Middle frontal gyrus (tissue), 1 donor: ENCODE measurements at regions not wholly inside any gene's neighbourhood (a gene's known extent, or its start where the extent isn't known, plus 50 kb on each side); places are given as distances from the start of the nearest gene placed in this dataset.

ENCODE experiments used
- DNase-seq: peaks from one replicate; pipeline ENCODE4 v3.0.0-alpha.2; 2015; ENCODE audit warnings: low spot score; ENCODE audit errors: extremely low spot score

GRCh38 chr2:207286106-207286505 is 120.4 kb upstream of the KLF7 start:
- DNase-seq, result no peak

GRCh38 chr2:207288628-207289027 is 122.9 kb upstream of the KLF7 start:
- no peak for DNase-seq

- DNase-seq, result no peak
Measured at GRCh38 chr2:207289295-207290018, 123.7 kb upstream of the KLF7 start.

DNA sequence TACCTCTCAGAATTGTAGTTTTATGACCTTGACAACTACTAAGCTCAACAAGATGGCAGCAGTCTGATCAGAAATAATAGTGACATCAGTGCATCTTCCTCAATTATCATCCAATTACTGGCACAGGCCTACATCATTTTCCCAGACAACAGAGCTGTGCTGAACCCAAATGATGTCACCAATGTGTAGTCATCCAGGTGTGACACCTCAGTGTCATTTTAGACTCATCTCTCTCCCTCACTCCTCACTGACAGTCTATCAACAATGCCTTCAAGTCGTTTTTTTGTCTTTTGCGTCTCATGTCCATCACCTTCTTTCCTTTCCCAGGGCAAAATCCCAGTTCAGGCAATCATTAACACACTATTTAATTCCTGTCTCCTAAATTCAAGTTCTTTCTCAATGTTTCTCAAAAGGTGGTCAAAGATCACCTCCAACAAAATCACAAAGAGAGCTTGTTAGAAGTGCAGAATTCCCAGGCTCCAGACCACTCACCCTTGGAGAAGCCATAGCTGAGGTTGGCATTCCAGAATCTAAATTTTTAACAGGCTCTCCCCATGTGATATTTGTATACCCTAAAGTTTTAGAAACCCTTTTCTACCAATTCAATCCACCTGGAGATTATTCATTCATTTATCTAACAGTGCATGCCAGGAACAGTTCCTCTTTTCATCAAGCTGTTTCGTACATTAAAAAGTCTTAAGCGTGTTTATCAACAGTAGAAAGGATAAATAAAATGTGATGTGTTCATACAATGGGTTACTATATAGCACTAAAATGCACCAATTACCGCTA is 125.3 kb upstream of the KLF7 start:
- no peak for DNase-seq

DNA sequence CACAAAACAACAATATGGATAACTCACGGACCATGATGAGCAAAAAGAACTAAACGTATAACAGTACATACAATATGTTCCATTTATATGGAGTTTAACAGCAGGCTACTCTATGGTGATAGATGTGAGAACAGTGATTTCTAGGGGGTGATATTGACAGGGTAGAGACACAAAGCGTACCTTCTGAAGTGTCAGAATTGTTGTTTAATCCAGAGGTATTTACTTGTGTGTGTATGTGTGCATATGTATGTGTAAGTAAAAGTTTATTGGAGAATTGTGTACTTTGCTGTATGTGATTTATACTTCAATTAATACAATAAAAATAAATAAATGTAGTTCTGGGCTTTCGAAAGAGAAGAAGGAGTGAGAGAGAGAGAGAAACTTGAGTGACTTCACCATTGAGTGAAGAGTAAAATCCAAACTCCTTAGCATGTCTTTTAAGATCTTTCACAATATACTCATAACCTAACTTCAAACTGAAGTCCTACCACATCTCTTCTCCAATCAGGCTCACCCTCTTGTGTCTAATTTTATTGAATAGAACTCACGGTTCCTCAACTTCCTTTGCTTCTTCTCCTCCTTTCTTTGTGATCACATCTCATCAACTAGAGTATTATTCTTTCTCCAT is 126.0 kb upstream of the KLF7 start:
- DNase-seq, result no peak

- DNase-seq, result no peak
Measured at GRCh38 chr2:207296265-207296948, 130.7 kb upstream of the KLF7 start.

DNA sequence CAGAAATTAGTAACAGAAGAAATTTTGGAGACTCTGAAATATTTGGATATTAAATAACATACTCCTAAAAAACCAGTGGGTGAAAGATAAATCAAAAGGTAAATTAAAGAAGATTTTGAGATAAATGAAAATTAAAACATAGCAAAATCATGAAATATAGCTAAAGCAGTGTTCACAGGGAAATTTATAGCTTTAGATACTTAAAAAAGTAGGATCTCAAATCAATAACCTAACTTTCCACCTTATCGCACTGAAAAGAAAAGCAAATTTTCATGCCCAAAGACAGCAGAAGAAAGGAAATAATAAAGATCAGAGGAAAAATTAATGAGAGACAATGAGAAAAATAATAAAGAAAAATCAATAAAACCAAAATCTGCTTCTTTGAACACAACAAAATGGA is 135.1 kb upstream of the KLF7 start:
- DNase-seq, result no peak

GRCh38 chr2:207304761-207305160 is 139.0 kb upstream of the KLF7 start:
- no peak for DNase-seq

DNA sequence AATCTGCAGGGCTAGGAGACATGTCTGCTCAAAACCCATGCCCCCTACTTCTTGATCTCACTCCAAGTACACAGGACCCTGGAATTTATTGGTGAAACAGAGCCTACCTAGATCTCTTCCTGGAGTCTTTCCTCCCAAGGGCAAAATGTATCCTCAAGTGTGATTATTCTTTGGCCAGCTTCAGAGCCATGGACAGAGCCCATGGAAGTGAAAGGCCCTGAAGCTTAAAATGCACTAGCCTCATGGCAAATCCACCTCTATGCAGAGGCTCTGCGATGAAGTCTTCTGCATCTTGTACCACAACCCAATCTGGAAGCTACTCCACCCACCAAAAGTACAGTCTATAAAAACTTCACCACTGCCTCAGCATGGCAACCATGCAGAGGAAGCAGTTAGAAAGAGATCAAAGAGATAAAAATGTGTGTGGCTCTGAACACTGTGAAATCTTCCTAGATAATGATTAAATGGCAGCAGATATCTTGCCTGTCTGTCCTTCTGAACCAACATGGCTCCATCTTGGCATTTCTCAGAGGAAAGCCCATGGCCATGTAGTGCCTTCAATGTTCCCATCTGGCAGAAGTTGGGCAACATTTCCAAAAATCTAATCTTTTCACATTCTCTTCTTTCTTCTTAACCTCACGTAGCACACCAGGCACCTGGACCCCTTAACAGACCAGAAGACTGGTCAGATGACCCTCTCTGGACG is 142.9 kb upstream of the KLF7 start:
- DNase-seq, result no peak

DNA sequence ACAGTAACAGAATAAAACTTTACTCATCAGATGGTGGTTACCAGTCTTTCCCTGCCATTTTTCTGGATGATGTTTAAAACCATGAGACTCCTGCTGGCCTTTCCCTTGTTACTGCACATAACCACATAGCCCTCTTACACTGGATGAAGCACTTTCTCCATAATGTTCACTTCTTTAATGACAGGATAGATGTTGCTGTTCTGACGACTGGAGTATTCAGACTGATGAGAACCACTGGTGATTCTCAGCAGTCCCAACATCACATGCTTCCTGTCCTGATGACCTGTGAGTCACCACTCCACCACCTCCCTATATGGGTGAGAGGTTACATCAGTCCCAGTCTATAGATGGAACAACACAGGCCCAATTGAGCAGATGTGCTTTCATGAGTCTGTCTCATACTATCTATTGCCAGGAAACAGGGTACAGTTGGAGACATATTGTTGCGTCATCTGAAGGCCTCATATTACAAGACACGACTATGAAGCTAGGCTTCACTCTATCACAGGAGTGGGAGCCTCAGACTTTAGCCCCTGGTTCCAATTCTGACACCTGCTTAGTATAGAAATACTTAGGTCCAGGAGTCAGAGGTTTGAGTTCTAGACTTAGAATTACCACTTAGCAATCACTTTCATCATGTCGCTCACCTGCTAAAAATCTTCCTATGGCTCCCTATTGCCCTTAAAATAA is 145.7 kb upstream of the KLF7 start:
- DNase-seq, result no peak

DNA sequence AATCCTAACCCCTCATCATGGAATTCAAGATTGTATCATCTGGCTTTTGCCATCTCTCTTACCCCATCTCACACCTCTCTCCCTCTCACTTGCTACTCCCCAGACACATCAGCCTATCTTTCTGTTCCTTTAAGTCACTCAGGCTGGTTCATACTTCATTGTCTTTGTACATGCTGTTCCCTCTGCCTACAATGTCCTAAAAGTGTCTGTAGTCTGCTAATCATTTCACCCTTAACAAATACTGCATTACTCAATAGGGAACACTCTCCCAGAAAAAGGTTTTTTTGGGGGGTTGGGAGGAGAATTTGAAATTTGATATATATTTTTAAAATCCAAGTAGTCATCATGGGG is 146.2 kb upstream of the KLF7 start:
- no peak for DNase-seq

DNA sequence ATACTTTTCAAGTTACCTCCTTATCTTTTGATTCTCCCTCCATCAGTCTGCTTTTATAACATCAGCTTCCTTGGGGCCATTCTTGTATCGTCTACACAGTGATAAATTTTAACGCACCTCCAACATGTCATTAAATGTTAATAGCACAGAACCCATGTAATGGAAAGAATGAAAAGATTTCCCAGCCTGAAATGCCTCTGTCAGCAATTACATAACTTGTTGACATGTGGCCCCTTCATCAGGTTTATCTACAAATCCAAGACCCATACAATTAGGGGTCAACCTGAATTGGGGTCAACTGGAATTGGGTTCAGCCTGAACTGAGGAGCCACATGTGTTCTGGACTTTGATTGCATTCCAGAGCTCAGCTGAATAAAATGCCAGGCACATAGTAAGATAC is 148.2 kb upstream of the KLF7 start:
- DNase-seq, result no peak

GRCh38 chr2:207315131-207315530 is 149.4 kb upstream of the KLF7 start:
- DNase-seq, result no peak

DNA sequence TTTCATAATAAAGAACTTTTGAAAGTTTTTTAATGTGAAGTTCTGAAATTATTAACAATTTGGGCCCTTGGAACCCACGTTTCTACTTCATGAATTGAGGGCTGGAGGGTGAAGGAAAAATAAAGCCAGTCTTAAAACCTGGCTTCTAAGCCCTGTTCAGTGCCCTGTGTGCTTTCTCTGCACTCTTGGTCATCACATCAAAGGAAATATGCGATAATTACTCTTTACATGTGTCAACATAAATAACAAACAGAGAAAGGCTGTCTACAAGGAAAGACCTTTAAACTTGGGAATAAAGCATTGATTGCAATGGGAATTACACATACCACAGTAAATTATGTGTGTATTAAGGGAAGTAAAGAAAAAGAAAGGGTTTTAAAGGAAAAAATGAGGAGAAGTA is 150.7 kb upstream of the KLF7 start:
- DNase-seq, result no peak

GRCh38 chr2:207316906-207317305 is 151.2 kb upstream of the KLF7 start:
- DNase-seq, result no peak

DNA sequence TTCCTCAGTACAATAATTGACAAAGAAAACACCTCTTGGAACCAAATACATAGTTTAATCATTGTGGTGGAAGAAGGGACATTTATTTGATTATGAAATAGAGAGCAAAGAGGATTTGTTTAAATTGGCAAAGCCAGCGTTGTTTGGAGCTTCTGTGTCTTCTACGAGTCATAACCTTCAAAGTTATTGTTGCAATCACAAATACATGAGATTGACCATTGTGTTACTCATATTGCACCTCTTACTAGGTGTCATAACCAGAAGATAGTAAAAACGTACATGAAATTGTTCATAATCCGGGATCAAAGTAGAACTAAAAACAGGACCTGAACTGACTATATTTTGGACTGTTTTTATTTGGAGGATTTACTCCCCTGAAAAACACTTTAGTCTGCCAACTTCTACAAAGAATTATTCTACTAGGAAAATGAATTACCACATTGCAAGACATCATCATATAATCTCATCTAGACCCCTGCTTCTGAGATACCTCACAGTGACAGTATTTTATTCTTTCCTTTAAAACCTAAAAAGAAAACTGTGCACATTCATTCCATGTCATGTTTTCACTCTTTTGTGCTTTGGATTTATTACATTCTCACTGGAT is 151.7 kb upstream of the KLF7 start:
- DNase-seq, result no peak

DNA sequence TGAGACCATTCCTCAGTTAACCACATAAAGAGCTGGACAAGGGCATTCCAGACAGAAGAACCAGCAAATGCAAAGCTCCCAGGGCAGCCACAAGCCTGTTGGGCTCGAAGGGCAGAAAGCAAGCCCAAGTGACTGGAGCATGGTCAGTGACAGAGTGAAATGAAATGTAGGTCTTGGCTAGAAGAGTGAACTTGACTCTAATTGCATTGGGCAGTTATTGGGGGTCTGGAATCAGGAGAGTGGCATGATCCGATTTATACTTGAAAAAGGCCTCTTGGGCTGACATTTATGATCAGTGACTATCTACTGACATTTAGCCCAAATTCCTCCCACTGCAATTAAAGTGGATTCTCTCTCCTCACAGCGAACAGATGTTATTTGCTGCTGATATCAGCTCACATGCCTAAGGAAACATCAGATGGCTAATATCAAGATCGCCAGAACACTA is 152.5 kb upstream of the KLF7 start:
- no peak for DNase-seq

- no peak for DNase-seq
Measured at GRCh38 chr2:207319316-207319715, 153.6 kb upstream of the KLF7 start.

GRCh38 chr2:207320381-207321159 is 154.8 kb upstream of the KLF7 start:
- DNase-seq, result no peak

DNA sequence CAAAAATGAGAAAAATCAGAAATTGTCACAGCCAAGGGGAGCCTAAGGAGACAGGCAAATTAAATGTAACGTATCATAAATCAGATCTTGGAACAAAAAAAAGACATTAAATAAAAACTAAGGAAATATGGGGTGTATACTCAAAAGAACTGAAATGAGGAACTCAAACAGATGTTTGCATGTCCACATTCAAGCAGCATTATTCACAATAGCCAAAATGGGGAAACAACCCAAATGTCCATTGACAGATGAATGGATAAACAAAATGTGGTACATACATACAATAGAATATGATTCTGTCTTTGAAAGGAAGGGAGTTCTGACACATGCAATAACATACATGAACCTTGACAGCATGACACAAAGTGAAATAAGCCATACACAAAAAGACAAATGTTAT is 155.8 kb upstream of the KLF7 start:
- DNase-seq, result no peak
